PC-9 (cell line): ENCODE measurements at regions not wholly inside any gene's neighbourhood (a gene's known extent, or its start where the extent isn't known, plus 50 kb on each side); places are given as distances from the start of the nearest gene placed in this dataset.

Experiments used
- CTCF ChIP-seq: fragments of 200-600 bp; sonication (generic); conservative IDR thresholded peaks from 2 replicates; pipeline ENCODE4 v1.6.1; 2017; ENCODE audit warnings: mixed run types, antibody characterized with exemption, mild to moderate bottlenecking, moderate library complexity
- EZH2 ChIP-seq: fragments of 200-600 bp; sonication (generic); IDR thresholded peaks from 2 replicates; pipeline ENCODE4 v1.8.0; 2017; ENCODE audit warnings: antibody characterized with exemption, low read depth

- no peak for TF ChIP-seq CTCF
- TF ChIP-seq EZH2 = no peak
These were observed 225.9 kb upstream of the CSF3R start for GRCh38 chr1:36708587-36708986.
